SH-SY5Y (cell line): ENCODE measurements at regions not wholly inside any gene's neighbourhood (a gene's known extent, or its start where the extent isn't known, plus 50 kb on each side); places are given as distances from the start of the nearest gene placed in this dataset.

Experiments
- GATA2 ChIP-seq: IDR thresholded peaks from 2 replicates; pipeline ENCODE4 v1.6.1; 2011; ENCODE audit warnings: mild to moderate bottlenecking, low read depth, low read length
- GATA3 ChIP-seq: IDR thresholded peaks from 2 replicates; pipeline ENCODE4 v1.6.1; 2011; ENCODE audit warnings: low read depth, mild to moderate bottlenecking, low read length, moderate library complexity

DNA sequence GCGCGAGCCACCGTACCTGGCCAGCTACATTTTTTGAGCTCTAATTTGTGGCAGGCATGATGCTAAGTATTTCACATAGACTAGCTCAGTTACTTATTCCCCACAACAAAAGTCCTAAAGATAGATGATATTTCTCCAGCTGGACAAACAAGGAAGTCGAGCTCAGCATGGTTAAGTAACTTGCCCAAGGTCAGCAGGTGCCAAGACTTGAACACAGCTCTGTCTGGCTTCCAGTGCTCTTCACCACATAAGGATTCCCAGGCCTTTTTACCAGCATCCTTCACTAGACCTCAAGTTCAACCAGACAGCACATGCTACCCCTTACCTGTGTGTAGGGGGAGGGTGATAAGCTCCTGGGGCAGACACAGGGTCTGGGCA lies 177.3 kb upstream of the NCAM1 start:
- TF ChIP-seq GATA2 (no peak), GATA3 (no peak)
